ENCODE measurements at regions not wholly inside any gene's neighbourhood (a gene's known extent, or its start where the extent isn't known, plus 50 kb on each side); places are given as distances from the start of the nearest gene placed in this dataset.

GRCh38 chr9:8157683-8158324 lies 358.2 kb upstream of the DMAC1 start:
- no peak overlapping the region for H3K27ac Mint-ChIP-seq
- peaks cover 2% of the 10 kb centered on the region for H3K27me3 Mint-ChIP-seq (ENCODE audit: insufficient read depth, low read depth)
- no peaks in the 10 kb centered on the region for H3K36me3 Mint-ChIP-seq
- H3K27ac ChIP-seq, result no peak overlapping the region
- TF ChIP-seq EZH2 (IDR thresholded peaks at IDR 0.05), result no peak
- TF ChIP-seq EZH2phosphoT487 (IDR thresholded peaks at IDR 0.05), result no peak
- TF ChIP-seq CTCF (IDR thresholded peaks at IDR 0.05), result no peak
- H4K20me1 ChIP-seq (ENCODE audit: low read depth), result no peaks in the 10 kb centered on the region
- H3K4me1 Mint-ChIP-seq, result peaks cover 34% of the 10 kb centered on the region
- no peak overlapping the region for H2AFZ ChIP-seq (replicated peaks)
- DNase-seq (ENCODE audit: low spot score), result no peak
- H3K4me1 ChIP-seq, result no peaks in the 10 kb centered on the region
- no peak overlapping the region for H3K4me3 ChIP-seq
- H3K4me2 ChIP-seq, result no peak overlapping the region
- no peaks in the 10 kb centered on the region for H3F3A ChIP-seq (ENCODE audit: low read depth)
- no peaks in the 10 kb centered on the region for H3K9me3 ChIP-seq (ENCODE audit: low read depth)
- H3K9me3 Mint-ChIP-seq, result peaks cover 2% of the 10 kb centered on the region
- no peaks in the 10 kb centered on the region for H3K79me2 ChIP-seq (ENCODE audit: low read depth)
- no peaks in the 10 kb centered on the region for H3K27me3 ChIP-seq
- H3K36me3 ChIP-seq, result no peaks in the 10 kb centered on the region
- H3K9ac ChIP-seq, result no peak overlapping the region
- no peak overlapping the region for H3K4me3 Mint-ChIP-seq

GRCh38 chr9:8156346-8156745 lies 356.8 kb upstream of the DMAC1 start:
- Mint-ChIP-seq H3K9me3 (peaks cover 7% of the 10 kb centered on the region), H3K27ac (peak overlapping the region; percentile 75), H3K4me3 (no peak overlapping the region), H3K36me3 (no peaks in the 10 kb centered on the region), H3K27me3 (ENCODE audit: insufficient read depth, low read depth) (peaks cover 2% of the 10 kb centered on the region), H3K4me1 (peaks cover 34% of the 10 kb centered on the region)
- Histone ChIP-seq H3K79me2 (ENCODE audit: low read depth) (no peaks in the 10 kb centered on the region), H3K4me1 (no peaks in the 10 kb centered on the region), H3F3A (ENCODE audit: low read depth) (no peaks in the 10 kb centered on the region), H3K4me3 (no peak overlapping the region), H3K27me3 (no peaks in the 10 kb centered on the region), H3K4me2 (no peak overlapping the region), H3K36me3 (no peaks in the 10 kb centered on the region), H3K9ac (no peak overlapping the region), H3K9me3 (ENCODE audit: low read depth) (peaks cover 4% of the 10 kb centered on the region), H4K20me1 (ENCODE audit: low read depth) (no peaks in the 10 kb centered on the region), H2AFZ (replicated peaks) (no peak overlapping the region), H3K27ac (no peak overlapping the region)
- TF ChIP-seq EZH2 (IDR thresholded peaks at IDR 0.05) (no peak), EZH2phosphoT487 (IDR thresholded peaks at IDR 0.05) (no peak), CTCF (IDR thresholded peaks at IDR 0.05) (no peak)
- DNase-seq (ENCODE audit: low spot score), result no peak

- H3K4me1 ChIP-seq, result no peaks in the 10 kb centered on the region
- no peak overlapping the region for H3K9ac ChIP-seq
- peaks cover 8% of the 10 kb centered on the region for H3K9me3 ChIP-seq (ENCODE audit: low read depth)
- no peak overlapping the region for H3K4me3 Mint-ChIP-seq
- no peaks in the 10 kb centered on the region for H3K27me3 ChIP-seq
- peaks cover 2% of the 10 kb centered on the region for H3K27me3 Mint-ChIP-seq (ENCODE audit: insufficient read depth, low read depth)
- H3K36me3 ChIP-seq, result no peaks in the 10 kb centered on the region
- H3K27ac ChIP-seq, result no peak overlapping the region
- no peaks in the 10 kb centered on the region for H4K20me1 ChIP-seq (ENCODE audit: low read depth)
- H2AFZ ChIP-seq (replicated peaks), result no peak overlapping the region
- H3K36me3 Mint-ChIP-seq, result no peaks in the 10 kb centered on the region
- no peak for DNase-seq (ENCODE audit: low spot score)
- no peak for TF ChIP-seq EZH2 (IDR thresholded peaks at IDR 0.05)
- TF ChIP-seq CTCF (IDR thresholded peaks at IDR 0.05), result no peak
- TF ChIP-seq EZH2phosphoT487 (IDR thresholded peaks at IDR 0.05), result no peak
- peak overlapping the region; percentile 75 for H3K27ac Mint-ChIP-seq
- no peak overlapping the region for H3K4me2 ChIP-seq
- peaks cover 13% of the 10 kb centered on the region for H3K9me3 Mint-ChIP-seq
- peaks cover 34% of the 10 kb centered on the region for H3K4me1 Mint-ChIP-seq
- no peaks in the 10 kb centered on the region for H3K79me2 ChIP-seq (ENCODE audit: low read depth)
- H3F3A ChIP-seq (ENCODE audit: low read depth), result no peaks in the 10 kb centered on the region
- H3K4me3 ChIP-seq, result no peak overlapping the region
These were observed 356.1 kb upstream of the DMAC1 start for GRCh38 chr9:8155706-8156105.
